HK-2 (cell line): ENCODE measurements at regions not wholly inside any gene's neighbourhood (a gene's known extent, or its start where the extent isn't known, plus 50 kb on each side); places are given as distances from the start of the nearest gene placed in this dataset.
"Not testable (repeated sequence)": the region's sequence is repeated elsewhere in the genome, so short reads cannot be mapped to it uniquely, and the experiment has no call there.

ENCODE experiments used
- DNase-seq: peaks from one replicate; pipeline ENCODE4 v3.0.0-alpha.2; 2018; ENCODE audit not compliant: unreplicated experiment

DNA sequence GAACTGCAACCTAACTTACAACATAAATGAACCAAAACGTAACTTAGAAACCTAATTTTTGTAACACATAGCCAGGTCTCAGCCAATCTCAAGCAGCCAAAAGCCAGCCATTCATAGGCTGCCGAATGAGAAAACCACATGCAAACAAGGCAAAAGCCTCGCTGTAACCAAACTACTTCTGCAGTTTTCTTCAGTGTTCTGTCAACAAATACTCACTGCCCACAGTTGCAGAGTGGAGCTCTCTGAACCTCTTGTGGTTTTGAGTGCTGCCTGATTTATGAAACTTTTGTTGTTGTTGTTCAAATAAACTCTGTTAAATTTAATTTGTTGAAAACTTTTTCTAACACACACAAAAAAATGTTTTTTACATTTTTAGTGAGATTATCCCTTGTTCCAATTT, 251.2 kb downstream of the PAPSS1 start:
- no peak for DNase-seq

DNA sequence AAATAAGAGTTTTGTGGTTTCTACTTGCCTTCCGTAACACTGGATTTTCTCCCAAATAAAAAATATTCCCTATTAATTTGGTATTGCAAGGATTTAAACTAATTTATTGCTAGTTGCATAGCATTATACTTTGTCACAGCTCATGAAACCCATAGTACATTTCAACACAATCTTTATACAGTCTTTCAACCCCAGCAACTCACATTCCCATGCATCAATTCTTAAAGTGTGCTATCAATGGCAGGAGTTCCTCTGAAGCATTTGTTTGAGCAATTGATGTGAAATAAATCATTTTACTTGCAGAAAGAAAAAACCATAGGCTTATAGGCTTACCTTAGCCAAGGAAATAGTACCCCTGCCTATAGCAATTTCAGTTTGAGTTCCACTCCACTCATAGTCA, 251.9 kb downstream of the PAPSS1 start:
- no peak for DNase-seq

DNA sequence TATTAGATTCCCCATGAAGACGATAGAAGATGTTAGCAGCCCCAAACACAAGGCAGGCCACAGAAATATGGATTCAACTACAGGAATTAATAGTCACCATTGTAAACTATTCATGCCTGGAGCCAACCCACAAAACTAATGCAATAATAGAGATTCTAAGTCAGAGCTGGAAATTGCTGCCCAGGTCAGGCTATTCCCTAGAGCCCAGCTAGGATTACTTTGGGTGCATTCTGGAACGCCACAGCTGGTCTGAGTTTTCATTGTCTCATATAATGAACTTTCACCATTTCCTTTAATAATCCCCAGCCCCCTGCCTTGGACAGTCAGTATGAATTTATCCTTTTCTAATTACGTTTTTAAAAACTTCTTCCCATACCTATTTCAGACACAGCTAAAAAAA, 252.6 kb downstream of the PAPSS1 start:
- DNase-seq: no peak

DNA sequence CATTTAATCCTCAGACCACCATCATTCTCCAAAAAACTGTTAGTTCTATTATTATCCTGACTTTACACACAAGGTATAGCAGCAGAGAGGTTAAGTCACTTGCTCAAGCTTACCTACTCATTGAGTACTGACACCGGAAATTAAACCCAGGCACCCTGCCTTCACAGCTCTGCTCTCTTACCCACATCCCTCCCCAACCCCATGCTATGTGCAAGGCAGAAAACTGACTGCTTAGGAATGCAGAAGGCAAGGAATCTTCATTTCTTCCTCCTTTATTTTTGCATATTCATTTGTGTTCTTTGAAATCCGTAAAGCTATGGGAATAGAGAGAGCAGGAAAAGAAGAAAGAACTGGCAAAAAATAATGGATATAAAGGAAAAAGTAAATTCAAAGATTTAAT, 261.8 kb downstream of the PAPSS1 start:
- no peak for DNase-seq

DNA sequence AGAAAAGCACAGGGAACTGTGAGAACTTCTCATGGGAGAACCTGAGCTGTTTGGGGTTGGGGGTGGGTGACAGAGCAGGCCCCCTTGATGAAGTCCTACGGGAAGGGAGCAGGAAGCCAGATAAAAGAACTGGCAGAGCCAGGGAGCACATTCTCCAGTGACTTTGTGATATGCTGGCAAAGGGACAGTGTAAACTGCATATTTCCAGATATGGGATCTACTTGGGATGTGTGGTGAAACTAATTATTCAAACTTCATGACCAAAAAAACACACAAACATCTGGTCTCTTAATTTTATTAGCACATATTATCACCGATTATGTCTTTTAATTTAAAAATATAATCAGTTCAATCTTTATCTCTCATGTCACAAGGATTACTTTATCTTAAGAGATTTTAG, 266.0 kb downstream of the PAPSS1 start:
- DNase-seq: no peak

DNA sequence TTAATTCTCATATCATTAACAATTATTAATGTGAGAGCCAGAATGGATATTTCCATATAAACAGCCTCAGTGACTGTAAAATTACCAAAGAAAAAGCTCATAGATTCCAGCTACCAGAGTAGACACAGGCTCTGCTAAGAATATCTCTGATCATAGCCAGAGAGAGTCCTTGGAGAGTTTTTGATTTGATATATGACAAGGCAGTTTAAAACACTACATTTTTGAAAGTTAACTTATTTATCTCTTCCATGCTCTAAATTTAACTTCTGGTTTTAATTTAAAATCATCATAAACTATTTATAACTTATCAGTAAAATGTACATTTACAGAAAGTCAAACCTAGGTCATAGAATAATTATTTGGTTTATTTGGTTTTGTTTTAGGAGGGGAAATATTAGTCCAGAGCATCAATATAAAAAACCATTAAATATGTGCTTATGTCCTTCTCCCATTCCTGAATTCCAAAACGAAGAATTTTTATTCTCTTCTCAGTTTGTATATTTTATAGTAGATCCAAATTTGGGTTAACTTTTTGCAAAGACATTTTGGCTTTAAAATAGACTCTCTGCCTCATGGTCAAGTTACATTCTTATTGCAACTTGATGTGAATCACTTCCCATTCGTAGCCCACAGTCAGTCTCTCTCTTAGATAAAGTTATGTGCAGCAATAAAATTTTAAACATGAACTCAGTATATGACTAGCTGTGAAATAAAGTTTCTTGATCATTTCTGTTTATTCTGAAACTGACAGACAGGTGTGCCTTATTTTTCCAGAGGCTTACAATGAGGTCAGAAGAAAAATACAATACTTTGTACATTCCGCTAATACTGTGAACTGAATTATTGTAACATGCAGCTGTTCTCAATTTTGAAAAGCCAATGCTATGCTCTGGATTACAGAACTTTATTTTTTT, 267.1 kb downstream of the PAPSS1 start:
- no peak for DNase-seq

DNA sequence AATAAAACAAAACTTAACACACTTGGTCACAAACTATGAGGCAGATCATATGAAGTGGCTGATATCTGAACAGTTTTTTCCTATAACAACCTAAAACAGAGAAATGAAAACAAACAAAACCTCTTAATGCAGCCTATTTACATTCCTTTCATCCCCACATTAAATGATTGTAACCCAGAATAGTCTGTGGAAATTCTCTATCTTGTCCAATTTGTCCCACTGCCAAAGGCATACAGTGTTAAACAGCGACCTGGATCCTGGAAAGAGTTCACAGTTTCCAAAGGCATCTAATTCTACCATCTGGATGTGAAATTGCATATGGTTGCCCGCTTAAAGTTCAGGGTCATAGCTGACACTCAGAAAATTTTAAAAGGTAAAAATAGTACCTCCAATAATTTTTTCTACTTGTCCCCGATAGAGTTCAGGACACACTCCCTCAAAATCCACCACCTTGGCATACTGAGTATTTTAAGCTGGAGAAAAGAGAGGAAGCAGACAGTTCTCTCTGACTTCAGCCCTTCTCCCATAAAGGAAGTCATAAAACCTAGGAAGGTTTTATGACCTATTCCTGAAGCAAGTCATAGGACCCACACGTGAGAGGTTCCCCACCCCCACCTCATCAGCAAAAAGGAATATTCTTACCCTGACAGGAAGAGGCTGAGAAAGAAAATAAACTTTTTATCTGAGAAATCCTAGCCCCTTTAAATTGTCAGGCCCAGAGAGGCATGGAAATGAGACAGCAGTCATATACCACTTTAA, 270.2 kb downstream of the PAPSS1 start:
- no peak for DNase-seq

DNA sequence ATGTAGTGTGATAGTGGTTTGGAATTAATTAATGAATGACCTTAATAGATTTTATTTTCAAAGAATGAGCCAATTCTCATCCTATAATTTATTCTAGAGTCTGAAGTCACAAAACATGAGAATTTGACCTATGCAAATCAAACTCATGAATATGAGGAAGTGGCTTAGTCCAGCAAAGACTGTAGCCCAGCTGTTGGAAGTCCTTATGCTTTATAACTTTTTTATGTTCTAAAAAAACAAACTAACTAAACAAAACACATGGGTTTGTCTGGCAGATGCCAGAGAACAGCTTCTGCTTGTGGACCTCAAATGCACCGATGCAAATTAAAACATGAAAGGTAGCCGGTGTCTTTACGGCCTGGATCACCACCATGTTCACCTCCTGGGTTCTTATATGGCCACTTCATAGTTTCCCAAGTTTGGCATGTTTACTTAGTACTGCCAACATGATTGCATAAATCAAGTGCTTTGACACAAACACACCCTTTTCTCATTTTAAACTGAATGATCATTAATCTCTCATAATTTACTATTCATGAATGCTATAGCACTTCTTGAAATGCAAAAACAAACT, 277.4 kb downstream of the PAPSS1 start:
- DNase-seq: no peak

DNA sequence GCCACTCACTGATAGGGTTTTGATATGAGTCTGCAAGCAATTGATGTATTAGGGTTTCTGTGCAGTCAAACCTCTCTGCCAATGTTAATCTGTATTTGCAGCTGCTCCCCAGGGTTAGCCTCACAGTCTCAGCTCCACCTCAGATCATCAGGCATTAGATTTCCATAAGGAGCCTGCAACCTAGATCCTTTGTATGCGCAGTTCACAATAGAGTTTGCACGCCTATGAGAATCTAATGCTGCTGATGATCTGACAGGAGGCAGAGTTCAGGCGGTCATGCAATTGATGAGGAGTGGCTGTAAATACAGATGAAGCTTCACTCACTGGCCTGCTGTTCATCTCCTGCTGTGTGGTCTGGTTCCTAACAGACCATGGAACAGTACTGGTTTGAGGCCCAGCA, 280.6 kb downstream of the PAPSS1 start:
- DNase-seq: no peak

DNA sequence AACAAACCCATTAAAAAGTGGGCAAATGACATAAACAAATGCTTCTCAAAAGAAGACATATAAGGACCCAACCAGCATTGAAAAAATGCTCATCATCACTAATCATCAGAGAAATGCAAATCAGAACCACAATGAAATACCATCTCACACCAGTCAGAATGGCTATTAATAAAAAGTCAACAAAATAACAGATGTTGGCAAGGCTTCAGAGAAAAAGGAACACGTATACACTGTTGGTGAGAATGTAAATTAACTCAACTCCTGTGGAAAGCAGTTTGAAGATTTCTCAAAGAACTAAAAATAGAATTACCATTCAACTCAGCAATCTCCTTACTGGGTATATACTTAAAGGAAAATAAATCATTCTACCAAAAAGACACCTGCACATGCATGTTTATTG, 283.6 kb downstream of the PAPSS1 start:
- not testable (repeated sequence) for DNase-seq

DNA sequence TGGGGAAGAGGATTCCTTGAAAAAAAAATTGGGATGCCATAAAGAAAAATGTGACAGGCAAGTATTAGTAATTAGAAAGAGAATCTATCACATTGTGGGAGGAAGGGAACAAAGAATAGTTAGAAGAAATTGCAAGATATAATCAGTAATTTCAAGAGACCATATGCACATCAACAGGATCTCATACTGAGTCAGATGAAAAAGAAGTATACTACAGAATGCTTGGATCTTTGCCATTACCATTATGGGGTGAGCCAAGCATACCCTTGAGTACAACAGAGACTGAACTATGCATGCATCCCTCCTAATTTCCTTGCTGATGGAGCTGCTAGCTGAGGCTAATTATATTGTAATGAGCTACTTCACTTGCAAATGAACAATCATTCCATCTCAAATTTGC, 287.6 kb downstream of the PAPSS1 start:
- DNase-seq: no peak

DNA sequence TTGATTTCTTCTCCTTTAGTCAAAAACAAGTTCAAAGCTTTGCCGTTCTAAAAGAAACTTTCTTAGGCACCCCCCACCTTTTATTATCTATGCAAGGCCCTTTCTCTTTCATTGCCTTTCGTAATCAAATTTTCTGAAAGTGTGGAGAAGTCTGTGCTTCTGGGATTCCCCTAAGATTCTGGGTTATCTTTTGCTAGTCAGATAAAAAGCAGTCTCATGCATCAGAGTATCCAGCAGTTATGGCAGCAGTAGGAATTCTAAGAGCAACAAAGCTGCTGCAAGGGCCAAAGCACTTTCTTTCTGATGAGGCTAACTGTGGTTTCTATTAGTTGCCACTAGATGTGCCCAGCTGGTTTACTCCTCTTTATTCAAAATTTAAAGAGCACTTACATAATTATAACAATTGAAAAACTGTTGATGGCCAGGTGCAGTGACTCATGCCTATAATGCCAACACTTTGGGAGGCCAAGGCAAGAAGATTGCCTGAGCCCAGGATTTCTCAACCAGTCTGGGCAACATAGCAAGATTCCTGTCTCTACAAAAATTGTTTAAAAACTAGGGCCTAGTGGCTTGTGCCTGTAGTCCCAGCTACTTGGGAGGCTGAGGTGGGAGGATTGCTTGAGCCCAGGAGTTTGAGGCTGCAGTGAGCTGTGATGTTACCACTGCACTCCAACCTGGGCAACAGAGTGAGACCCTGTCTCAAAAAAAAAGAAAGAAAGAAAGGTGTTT, 296.2 kb downstream of the PAPSS1 start:
- no peak for DNase-seq

DNA sequence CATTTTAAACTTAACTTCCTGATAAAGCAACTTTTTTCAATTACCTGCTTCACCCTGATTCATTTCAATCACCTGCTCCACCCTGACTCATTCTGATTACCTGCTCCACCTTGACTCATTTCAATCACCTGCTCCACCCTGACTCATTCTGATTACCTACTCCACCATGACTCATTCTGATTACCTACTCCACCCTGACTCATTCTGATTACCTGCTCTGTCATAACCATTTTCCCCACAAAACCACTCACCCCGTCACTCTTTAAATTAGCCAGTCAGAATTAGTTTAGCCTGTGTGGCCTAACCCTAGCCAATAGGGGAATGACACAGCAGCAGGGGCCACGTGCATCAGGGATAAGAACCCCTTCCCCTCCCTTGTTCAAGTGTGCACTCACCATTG, 300.5 kb downstream of the PAPSS1 start:
- DNase-seq: not testable (repeated sequence)

DNA sequence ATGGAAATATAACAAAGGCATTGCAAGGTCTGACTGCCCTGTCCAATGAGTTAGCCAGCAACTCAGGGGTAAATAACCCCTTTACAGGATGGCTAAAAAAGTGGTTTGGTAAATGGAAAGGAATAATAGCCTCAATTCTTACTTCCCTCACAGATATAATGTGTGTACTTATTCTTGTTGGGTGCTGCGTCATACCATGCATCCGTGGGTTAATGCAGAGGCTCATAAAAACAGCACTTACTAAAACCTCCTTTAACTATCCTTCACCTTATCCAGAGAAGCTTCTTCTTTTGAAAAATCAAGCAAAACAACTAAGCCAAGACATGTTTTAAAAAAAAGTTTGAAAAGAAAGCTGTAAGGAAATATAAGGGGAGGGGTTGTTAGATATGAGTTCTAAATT, 301.0 kb downstream of the PAPSS1 start:
- DNase-seq: no peak

DNA sequence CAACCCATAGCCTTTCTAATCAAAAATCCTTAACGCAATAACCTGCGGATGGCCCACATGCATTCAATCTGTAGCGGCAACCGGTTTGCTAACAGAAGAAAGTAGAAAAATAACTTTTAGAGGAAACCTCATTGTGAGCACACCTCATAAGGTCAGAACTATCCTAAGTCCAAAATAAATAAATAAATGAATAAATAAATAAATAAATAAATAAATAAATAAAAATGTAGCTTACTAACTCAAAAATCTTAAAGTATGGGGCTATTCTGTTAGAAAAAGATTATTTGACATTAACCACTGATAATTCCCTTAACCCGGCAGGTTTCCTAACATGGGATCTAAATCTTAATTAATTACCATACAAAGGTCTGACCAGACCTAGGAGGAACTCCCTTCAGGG, 304.5 kb downstream of the PAPSS1 start:
- DNase-seq: not testable (repeated sequence)

DNA sequence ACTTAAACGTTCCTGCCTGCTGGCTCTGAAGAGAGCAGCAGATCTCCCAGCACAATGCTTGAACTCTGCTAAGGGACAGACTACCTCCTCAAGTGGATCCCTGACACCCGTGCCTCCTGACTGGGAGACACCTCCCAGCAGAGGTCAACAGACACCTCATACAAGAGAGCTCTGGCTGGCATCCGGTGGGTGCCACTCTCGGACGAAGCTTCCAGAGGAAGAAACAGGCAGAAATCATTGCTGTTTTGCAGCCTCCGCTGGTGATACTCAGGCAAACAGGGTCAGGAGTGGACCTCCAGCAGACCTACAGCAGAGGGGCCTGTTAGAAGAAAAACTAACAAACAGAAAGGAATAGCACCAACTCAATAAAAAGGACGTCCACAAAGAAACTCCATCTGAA, 310.2 kb downstream of the PAPSS1 start:
- DNase-seq: not testable (repeated sequence)

DNA sequence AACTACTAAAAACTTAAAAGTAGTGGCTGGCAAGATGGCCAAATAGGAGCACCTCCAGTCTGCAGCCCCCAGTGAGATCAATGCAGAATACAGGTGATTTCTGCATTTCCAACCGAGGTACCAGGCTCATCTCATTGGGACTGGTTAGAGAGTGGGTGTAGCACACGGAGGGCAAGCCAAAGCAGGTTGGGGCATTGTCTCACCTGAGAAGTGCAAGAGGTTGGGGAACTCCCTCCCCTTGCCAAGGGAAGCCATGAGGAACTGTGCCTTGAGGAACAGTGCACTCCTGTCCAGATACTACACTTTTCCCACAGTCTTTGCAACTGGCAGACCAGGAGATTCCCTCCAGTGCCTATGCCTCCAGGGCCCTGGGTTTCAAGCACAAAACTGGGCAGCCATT, 311.1 kb downstream of the PAPSS1 start:
- no peak for DNase-seq

DNA sequence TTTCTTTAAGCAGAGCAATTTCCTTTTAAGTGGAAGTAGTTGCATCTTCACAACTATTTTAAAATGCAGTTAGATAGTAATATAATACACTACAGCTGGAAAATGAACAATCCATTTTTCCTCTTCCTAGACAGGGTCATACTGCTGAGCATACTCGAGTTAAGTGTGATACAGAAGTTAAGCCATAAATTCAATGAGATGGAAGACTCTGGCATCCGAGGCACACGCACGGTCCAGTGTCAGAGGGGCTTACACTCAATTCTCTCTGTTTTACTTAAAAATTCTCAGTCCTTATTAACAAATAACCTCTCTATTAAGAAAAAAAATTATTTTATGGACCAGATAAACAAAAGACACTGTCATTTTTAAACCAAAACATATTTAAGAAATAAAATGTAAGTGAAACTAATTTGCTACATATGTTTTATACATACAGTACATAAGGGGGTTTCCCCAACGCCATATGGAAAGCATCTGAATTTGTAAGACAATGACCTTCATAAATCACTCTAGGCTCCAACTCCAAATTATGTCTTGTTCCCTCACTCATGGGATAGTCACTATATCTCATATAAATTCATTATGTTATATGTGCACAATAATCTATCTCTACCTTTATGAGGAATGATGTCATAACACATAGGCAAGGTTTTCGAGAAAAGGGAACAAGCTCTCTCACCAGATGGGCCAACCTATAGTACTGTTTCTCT, 315.3 kb downstream of the PAPSS1 start:
- no peak for DNase-seq

DNA sequence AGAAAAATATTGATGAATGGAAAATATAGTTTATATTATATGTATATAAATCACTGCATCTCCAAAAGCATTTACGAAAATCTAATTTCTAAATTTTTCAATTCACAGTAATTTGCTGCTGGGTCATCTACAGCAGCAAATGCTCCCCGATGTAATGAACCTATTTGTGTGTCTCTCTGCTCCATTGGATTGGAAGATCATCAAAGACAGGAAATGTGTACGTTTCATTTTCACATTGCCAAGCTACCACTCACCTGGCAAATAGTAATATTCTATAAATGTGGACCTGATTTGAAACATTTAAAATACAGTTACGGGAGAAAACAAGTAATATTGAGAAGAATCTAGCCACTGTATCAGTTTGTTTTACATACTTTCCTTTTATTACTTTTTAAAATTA, 317.7 kb downstream of the PAPSS1 start:
- DNase-seq: no peak

DNA sequence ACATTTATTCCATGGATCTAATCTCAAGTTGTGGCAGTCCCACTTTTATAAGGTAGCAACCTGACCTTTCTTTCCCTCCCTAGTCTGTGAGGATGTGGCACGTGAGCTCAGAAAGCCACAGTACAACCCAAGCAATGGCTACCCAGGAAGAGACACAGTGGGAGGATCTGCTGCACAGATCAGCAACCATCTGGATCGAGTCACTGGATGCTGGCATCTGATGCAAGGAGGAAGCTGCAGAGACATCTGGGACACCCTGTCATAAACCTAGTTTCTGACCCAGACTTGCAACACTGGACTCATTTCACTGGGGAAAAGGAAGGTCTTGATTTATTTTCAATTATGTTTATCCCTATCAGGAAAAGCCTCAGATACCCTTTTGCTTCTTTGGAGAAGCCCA, 327.1 kb downstream of the PAPSS1 start:
- no peak for DNase-seq

DNA sequence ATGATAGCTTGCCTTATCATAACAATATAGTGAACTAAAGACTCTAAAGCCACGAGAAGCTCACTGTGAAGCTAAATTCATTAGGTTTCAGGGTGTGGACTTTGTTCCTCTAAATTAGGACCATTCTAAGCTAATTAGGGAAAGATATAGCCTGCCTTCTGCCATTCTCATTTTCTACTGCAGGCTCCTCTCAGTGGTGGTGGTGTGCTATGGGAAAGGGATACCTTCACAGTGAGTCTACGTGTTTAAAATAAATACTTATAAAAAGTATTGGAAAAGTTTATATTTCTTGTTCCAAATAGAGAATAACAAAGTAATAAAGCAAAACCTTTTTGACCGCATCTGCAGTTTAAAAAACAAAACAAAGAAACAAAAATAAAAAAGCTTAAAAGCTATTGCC, 327.7 kb downstream of the PAPSS1 start:
- DNase-seq: no peak

DNA sequence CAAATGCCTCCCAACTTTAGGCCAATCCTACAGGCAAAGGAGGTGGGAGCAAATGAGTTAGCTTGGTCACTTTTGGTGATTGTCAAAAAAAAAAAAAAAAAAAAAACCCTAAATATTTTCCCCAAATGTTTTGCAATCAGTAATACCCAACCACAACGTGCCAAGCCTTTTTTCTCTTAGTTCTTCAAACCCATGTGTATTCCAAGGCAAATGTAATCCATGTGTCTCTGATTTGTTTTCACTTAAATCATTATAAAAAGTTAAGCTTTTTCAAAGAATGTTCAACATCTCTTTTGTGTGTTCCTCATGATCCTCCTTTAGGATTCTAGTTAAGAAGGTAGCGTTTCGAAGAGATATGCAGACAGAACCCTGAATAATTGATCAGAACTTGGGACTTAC, 328.4 kb downstream of the PAPSS1 start:
- DNase-seq: no peak
